Midbrain (tissue), 1 donor: ENCODE measurements at regions not wholly inside any gene's neighbourhood (a gene's known extent, or its start where the extent isn't known, plus 50 kb on each side); places are given as distances from the start of the nearest gene placed in this dataset.

Source experiments
- DNase-seq: peaks from one replicate; lab custom pipeline; 2025; lab: John Stamatoyannopoulos, UW

DNA sequence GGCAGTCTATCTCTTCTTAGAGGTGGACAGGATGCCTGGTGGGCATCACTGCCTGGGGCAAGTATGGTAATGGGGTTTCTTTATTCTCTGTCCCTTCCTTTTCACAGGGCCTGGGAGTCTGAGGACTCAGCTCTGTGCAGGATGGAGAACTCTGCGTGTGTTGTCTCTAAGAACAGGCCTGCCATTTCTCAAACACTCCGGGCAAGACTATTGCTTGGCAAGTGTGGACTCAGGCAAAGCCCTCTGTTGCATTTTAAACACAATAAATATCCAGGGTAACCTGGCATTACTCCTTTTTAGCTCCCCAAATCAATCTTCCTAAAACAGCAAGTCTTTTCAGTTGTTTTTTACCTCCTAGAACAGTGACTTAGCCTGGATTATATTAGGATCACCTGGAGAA lies 185.1 kb upstream of the ROPN1 start:
- DNase-seq: peak; percentile 50

DNA sequence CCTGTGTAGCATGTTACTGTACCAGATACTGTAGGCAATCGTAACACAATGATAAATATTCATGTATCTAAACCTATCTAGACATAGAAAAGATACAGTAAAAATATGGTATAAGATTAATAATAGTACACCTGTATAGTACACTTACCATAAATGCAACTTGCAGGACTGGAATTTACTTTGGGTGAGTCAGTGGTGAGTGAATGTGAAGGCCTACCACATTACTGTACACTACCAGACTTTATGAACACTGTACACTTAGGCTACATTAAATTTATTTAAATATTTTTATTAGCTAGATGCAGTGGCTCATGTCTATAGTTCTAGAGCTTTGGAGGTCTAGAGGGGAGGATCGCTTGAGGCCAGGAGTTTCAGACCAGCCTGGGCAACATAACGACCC lies 186.6 kb upstream of the ROPN1 start:
- DNase-seq: no peak

DNA sequence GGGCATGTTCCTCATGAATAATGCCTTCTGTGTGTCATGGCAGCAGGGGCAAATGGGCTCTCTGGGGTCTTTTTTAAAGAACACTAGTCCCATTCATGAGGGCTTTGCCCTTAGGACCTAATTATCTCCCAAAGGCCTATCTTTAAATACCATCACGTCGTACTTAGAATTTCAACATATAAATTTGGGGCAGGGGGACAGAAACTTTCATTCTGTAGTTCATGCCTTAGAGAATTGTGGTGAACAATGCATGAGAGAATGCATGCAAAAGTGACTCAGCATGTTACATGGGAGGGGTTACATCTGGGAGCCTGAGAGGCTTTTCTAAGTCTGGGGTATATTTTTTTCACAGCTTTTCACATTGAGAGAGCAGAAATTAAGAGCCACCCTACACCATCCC lies 208.5 kb upstream of the ROPN1 start:
- no peak for DNase-seq

DNA sequence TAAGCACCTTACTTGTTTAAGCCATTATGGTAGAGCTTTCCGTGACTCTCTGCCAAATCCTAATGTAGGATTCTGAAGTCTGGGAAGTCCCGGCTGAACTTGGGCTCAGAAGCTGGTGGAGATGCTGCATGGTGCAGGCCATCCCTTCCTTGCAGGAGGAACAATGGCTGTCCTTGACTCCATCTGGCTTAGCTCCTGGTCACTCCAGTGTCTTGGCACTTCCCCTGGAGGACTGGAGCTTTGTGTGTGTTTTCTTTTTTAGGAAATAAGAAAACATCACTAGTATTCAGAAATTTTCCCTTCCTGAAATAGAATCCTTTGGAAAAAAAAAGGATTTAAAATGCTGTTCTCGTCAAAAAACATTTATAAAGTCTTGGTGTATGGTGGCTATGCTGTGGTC lies 209.3 kb upstream of the ROPN1 start:
- no peak for DNase-seq

DNA sequence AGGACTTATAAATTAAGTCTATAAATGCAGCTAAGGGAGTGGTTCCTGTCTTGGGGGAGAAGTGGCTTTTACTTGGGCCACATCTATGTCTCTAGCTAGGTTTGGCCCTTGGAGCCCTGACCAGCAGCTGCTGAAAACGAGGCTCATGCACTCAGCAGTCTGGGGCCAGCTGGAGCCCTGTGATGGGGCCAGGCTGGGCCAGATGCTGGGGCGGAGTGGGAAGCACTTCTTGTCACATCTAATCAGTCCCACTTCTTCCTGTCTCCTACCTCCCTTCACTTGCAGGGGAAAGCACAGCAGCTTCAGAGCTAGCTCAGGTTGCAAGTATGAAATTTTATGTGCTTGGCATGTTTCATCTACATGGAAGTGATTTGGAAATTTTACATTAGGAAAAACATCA lies 209.9 kb upstream of the ROPN1 start:
- DNase-seq: no peak

DNA sequence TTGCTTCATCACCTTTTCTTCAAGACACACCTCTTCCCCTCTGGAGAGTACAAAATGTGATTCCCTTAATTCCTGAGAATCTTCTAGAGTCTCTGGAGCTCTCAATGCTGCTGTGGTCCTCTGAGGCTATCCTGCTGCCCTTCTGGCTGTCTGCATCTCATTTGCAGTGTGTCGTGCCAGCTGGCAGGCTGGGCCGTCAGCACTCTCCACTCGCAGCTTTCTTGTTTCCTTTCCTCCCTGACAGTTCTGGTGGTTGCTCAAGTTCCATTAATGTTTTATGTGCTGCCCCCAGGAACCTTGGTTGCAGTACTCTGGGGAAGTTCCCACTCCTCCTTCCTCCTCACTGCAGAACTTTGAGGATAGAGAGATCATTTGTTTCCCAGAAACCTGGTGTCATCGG lies 210.8 kb upstream of the ROPN1 start:
- DNase-seq: peak; percentile 48

DNA sequence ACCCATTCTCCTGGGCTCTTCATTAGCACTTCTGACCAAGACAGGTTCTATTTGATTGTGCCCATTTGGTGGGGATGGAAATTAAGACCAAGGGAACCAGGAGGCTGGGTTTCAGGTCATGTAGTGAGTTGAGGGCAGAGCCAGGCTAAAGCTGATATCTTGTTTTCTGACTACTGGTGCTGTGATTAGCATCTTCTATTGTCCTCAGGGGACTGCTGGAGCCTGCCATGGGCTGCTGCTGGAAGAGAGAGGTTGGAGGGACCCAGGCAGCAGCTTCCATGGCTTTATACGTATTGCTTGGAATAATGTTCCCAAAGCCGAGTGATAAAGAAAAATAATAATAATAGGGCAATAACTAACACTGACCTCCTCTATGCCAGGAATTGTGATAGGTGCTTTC lies 211.4 kb upstream of the ROPN1 start:
- no peak for DNase-seq

DNA sequence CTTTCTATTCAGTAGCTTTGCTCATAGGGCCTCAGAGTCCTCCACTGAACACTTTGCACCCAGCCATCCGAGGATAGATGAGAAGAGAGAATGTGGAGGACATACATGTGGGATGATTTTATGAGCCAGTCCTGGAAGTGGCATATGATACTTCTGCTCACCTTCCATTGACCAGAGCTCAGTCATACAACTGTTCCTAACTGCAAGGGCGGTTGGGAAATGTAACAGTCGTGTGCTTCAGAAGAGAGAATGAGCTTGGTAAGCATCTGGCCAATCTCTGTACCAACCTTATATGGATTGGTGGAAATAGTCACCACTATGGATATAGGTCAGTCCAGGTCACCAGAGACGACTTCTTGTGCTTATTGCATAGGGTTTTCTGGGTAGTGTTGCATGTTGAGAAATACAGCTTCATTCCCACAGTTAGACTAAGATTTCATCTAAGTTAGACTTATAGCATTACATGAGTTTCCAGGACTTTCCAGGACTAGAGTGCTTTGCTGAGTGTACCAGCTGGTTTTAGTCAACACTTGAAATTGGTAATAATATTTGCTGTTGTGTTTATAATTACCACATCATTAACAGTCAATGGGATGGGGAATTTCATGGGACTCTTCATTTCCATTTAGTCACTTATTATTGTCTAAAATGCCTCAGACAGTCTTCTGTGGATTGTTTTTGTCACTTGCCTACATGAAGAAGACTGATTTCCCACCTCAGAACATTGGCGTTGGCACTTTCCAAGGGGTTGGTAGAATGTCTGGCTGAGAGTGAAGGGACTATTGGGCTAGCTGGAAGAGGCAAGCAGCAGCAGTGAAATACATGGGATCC lies 214.5 kb upstream of the ROPN1 start:
- no peak for DNase-seq

DNA sequence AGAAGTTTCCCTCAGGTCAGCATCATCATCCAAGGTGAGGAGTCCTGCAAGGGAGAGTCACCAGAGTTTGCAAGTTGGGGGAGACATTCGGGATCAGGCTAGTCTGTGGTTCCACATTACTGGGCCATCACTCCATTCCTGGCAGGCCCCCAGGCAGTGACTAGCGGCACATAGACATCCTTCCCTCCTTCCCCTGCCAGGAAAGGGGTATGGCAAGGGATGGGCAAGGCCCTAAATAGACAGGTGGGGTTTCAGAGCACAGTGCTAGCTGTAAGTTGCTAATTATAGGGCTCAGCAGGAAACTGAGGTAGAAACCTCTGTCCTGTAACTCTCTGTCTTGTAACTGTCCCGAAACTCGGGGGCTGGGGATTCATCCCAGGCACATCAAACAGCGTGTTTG lies 215.2 kb upstream of the ROPN1 start:
- no peak for DNase-seq

DNA sequence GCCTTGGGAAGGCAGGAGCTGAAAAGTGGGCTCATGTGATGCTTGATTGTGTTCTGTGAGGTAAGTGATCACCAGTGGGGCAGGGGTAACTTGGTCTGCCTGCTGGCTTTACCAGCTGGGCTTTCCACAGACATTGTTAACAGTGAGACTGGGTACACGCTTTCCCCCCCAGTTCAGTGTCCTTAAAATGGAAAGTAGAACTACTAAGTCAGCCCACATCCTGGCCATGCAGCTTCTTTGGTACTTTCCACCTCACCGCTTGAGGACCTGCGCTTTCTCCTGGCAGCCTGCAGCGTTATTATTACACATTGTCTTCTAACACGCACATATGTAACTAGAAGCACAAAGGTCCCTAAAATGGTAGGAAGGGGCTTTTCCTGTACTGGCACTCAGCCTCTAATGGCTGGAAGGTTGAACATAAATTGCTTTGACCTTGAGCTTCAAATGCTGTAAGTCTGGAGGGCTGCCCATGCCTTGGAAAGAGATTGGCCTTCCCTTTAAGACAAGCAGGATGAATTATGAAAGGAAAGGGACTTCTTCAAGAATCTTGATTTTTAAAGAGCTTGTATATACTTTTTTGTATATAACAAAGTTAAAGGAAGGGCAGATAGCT lies 216.1 kb upstream of the ROPN1 start:
- DNase-seq: no peak

DNA sequence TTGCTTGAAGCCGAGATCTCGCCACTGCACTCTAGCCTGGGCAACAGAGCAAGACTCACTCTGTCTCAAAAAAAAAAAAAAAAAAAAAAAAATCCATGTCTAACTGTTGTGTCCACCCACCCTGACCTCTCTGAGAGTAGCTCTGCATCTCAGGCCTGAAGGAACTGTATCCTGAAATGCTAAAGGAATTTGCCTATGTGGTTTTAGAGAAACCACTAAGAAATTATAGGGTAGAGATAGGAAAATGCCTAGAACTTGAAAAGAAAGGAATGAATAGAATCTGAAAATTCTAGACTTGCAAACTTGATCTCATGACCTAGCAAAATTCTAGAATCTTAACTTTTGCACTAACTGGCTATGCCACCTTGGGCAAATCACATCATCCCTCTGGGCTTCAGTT lies 217.5 kb upstream of the ROPN1 start:
- DNase-seq: no peak

DNA sequence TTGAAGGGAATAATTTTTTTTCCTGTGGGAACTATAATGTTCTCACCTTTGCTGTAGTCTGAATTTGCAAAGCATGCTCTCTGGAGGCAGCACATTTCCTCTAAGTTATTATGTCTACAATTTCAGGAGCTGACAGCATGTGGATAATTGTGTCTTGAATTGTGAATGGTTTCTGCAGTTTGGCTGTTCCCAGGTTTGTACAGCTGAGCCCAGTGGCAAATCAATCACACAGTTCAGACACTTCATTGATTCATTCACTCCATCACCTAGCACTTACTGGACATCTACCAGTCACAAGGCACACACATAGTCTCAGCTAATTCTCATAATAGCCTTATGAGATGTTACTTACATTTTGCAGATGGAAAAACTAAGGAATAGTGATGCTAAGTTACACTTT lies 219.0 kb upstream of the ROPN1 start:
- DNase-seq: no peak

DNA sequence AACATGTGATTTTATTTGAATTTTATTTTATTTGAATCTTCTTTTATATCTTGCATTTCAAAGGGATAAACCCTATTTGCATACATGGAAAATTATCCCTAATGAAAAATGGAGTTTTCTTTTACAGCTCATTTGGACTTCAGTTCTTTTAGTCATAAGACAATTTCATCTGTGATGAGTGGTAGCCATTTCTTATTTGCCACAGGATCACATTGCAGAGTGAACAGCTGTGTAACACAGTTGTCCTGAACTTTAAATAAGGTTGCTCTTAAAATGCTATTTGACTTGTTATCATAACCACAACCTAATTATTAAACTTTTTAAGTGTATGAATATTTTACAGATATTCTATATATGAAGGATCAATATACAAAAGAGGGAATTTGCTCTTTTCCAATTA lies 221.7 kb upstream of the ROPN1 start:
- no peak for DNase-seq

DNA sequence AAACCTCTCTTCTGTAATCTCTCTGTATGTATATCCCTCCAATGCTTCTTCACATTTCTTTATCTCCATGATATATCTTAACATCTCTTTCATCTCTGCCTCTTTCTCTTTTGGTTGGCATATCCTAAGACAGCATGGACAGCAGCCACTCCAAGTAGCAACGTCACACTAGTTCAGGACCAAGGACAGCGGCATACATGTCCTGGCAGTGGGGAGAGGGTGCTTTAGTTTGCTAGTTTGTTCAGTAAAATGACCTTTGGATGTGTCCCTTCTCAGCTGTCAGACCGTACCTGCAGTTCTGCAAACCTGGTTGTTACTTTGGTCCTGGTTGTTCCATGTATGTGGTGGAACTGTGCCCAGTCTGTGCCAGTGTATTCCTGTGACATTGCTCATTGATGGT lies 225.6 kb upstream of the ROPN1 start:
- no peak for DNase-seq

DNA sequence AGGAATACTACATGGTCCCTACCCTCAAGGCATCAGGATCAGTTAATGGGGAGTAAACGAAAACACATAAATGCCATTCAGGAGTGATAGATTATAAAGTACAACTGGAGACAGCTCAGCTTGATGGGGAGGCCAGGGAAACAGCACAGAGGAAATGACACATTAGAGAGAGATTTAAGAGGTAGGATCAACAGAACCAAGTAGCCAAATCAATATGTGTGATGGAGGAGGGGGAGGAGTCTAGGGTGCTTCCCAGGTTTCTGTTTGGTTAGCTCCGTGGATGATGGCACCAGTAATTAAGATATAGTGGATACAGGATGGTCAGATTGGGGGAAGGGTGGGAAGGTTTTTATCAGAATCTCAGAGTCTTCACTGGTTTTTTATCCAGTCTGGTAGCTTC lies 229.5 kb upstream of the ROPN1 start:
- no peak for DNase-seq

DNA sequence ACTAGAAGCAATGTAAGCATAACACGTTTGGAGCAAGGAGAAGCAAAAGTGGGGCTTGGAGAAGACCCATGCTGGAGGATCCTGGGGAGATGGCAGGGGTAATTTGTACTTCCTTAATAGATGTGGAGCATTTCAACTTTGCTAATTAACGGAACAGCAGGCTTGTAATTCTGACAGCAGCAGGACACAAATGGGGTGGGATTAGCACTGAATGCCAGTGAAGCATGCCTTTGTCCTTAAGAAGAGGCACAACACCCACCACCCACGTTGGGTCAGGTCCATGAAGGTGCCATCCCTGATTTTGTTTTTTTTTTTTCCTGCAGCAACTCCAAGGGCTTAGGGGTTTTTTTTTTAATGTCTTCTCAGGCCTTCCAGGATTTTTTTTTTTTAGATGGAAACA lies 231.9 kb upstream of the ROPN1 start:
- no peak for DNase-seq

DNA sequence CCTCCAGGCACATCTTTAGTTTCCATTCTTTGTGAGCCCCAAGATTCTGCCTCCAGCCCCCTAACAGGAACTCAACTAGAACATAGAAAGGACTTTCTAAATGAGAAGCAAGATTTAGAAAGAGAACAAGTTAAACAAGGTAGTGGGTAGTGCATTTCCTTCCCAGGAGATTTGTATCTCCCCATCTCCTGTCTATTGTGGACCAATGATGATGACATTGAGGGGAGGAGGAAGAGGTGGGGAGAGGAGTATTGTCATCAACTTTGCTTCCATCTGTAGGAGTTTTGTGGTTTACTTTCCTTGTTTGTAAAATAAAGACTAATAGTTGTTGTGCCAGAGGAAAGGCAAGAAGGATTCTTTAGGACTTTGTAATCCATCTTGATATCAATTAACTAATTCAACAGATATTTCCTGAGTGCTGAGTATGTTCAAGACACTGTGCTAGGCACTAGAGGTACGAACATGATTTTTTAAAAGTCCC lies 235.3 kb upstream of the ROPN1 start:
- DNase-seq: no peak

DNA sequence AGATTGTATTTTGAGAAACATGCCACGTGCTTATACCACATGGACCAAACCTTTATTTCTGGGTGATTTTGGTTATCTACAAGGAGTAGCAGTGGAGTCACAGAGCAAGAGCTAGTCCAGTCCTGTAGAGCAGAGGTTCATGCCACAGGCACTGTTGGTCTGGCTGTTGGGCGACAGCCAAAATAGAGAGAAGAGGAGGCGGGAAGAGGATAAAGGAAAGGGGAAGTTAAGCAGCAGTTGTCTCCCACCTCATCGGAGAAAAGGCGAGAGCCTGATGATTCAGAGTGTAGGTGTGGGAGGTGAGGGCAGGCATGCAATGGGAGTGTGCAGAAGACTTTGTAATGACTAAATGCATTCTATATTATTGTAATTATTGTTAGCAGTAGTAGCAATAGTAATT lies 237.5 kb upstream of the ROPN1 start:
- DNase-seq: no peak

DNA sequence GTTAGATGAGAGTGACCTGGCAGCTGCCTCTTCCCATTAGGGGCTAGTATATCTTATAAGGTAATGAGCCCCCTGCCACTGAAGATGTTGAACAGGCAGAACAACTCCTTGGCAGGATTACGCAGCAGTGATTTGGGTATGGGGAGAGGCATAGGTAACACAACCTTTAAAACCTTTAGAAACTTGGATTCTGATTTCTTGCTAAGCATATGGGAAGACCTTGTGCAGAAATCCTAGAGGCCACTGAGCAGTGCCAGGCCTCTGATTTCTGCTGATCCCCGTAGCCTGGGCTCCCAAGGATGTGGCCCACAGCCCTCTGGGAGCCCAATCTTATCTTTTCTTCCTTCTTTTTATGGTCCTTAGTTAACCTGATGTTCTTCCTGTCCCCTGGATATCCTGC lies 237.9 kb upstream of the ROPN1 start:
- no peak for DNase-seq

DNA sequence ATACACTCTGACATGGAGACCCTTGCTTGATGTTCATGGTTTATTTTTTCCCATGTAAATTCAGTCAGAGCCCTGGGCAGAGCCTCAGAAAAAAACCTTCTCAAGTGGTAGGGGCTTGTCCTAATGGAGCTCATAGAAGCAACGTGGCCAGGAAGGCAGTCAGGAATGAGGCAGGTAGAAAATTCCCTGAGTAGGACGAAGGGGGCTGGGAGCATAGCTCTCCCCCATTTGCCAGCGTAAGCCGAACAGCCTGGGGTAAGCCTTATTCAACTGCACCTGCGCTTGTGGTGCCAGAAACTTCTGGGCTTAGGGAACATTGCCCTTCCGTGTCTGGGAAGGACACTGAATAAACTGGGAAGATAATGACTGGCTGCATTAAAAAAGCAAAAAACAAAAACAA lies 238.5 kb upstream of the ROPN1 start:
- DNase-seq: no peak

DNA sequence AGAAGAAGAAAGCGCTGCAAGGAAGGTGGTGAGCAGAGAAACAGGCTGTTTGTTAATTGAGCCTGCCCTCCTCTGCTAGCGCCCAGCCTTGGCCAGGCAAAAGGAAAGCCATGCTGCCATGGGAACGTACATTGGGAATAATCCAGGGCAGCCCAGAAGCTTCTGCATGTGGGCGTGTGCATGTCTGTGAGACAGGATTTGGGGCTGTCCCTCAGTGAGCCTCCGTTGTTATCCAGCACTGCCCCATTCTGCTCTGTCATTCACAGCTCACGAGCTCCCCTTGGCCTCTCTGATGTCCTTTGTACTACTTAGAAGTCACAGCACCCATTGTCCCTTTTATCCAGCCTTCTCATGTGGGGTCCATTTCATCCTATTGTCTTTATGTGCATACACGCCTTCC lies 239.1 kb upstream of the ROPN1 start:
- DNase-seq: peak; percentile 26

DNA sequence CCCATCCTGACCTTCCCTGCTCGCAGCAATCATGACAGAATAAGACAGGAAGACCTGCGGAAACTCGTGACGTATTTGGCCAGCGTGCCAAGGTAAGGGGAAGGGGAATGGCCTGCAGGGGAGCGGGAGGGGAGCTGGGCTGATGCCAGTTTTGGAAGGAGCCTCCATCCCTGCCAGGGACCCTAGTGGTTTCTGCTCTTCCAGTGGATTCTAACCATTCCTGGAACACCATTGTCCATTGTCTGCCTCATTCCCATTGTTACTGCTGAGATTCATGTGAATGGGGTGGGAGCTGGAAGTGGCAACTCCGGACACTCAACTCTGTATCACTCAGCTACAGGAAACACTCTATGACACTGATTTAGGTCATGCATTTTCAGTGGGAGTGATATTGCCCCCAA lies 242.9 kb upstream of the ROPN1 start:
- DNase-seq: no peak

DNA sequence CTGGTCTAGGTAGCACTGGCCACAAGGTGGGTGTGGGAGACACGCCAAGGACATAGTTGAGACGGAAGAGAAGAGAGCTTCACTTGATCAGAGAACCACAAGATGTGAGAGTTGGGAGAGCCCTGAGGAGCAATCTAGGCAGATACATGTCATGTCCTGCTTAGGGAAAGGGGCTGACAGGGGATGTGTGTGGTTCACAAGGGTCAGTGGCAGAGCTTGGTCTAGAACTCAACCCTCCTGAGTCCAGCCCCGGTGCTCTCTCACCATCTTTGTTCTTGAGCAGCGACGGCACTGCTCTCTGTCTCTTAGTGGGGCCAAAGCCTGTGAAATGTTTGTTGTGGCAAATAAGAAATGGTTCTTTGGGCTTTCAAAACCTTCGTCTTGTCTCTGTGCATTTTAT lies 243.5 kb upstream of the ROPN1 start:
- no peak for DNase-seq
